ENCODE measurements at regions not wholly inside any gene's neighbourhood (a gene's known extent, or its start where the extent isn't known, plus 50 kb on each side); places are given as distances from the start of the nearest gene placed in this dataset.

DNA sequence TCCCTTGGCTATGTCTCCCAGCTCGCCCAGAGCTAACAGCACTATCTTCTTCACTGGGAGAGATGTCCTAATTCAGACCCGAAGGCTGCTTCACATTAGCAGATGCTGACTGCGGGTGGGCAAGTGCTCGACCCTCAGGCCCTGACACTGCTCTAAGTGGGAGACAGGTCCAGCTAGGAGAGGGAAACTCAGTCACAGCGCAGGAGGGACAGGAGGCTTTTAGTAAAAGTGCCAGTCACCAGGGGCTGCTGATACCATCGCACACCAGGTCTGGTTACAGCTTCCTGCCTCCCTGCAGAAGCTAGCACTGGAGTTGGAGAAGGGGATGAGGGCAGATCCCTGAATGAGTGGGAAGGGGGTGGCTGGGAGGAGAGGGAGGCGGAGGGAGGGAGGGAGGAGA lies 365.8 kb upstream of the RGMA start:
- Histone ChIP-seq H3K4me3 (no peak overlapping the region), H3K27ac (no peak overlapping the region), H3K36me3 (no peaks in the 10 kb centered on the region), H3K4me1 (no peaks in the 10 kb centered on the region), H3K27me3 (no peaks in the 10 kb centered on the region), H3K9me3 (no peaks in the 10 kb centered on the region)
- TF ChIP-seq POLR2A (IDR thresholded peaks at IDR 0.05), result no peak
- TF ChIP-seq, protein P1, sequence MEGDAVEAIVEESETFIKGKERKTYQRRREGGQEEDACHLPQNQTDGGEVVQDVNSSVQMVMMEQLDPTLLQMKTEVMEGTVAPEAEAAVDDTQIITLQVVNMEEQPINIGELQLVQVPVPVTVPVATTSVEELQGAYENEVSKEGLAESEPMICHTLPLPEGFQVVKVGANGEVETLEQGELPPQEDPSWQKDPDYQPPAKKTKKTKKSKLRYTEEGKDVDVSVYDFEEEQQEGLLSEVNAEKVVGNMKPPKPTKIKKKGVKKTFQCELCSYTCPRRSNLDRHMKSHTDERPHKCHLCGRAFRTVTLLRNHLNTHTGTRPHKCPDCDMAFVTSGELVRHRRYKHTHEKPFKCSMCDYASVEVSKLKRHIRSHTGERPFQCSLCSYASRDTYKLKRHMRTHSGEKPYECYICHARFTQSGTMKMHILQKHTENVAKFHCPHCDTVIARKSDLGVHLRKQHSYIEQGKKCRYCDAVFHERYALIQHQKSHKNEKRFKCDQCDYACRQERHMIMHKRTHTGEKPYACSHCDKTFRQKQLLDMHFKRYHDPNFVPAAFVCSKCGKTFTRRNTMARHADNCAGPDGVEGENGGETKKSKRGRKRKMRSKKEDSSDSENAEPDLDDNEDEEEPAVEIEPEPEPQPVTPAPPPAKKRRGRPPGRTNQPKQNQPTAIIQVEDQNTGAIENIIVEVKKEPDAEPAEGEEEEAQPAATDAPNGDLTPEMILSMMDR (IDR thresholded peaks at IDR 0.05), result no peak
- no peak for DNase-seq

DNA sequence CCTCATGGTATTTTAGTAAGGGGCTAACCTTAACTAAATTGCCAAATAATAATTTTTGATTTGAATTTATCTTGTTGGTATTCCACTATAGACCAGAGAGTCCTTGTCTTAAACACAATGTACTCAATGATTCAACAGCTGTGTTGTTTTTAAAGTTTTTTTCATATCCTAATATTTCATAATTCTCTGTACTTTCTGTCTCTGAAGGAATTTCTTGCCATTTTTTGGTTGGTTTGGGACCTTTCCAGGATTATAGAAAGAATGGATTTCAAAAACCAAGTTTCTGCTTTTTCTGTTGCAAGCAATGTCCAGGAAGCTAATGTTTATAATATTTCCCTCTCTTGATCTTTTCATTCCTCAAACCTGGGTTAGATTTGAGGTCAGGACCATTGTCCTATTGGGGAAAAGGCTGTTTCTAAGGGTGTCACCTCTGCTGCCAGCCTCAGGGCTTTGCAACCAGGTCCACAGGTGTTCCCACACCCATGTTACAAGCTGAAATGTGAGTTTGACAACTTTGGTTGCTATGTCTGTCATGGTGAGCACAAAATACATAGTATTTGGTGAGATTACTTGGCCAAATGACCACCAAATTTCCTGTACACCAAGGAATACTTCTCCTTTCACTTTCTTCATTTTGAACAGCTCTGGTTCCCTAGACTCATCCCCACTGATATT lies 363.7 kb upstream of the RGMA start:
- TF ChIP-seq, protein P1 (IDR thresholded peaks at IDR 0.05), result no peak
- no peak for TF ChIP-seq POLR2A (IDR thresholded peaks at IDR 0.05)
- no peak for DNase-seq
- Histone ChIP-seq H3K27me3 (no peaks in the 10 kb centered on the region), H3K27ac (no peak overlapping the region), H3K4me1 (no peaks in the 10 kb centered on the region), H3K9me3 (no peaks in the 10 kb centered on the region), H3K4me3 (no peak overlapping the region), H3K36me3 (no peaks in the 10 kb centered on the region)

DNA sequence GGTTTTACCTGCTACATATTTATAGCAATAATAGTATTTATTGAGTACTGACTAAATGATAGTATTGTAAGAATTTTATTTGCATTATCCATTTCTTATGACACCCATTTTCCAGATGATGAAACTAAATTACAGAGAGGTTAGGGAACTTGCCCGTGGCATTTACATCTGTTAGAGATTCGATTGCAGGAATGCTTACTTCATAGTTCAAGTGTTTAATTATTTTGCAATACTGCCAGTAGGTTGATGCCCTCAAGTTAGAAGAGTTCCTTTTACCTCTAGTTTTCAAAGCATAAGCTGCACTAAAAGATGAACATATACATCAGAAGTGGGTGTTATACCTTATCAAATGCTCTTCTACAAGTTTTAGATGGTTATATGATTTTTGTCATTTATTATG lies 362.8 kb upstream of the RGMA start:
- DNase-seq, result no peak
- no peaks in the 10 kb centered on the region for H3K9me3 ChIP-seq
- no peak for TF ChIP-seq POLR2A (IDR thresholded peaks at IDR 0.05)
- TF ChIP-seq, protein P1 (IDR thresholded peaks at IDR 0.05), result no peak
- H3K27ac ChIP-seq, result no peak overlapping the region
- no peaks in the 10 kb centered on the region for H3K36me3 ChIP-seq
- no peaks in the 10 kb centered on the region for H3K4me1 ChIP-seq
- H3K4me3 ChIP-seq, result no peak overlapping the region
- H3K27me3 ChIP-seq, result no peaks in the 10 kb centered on the region

DNA sequence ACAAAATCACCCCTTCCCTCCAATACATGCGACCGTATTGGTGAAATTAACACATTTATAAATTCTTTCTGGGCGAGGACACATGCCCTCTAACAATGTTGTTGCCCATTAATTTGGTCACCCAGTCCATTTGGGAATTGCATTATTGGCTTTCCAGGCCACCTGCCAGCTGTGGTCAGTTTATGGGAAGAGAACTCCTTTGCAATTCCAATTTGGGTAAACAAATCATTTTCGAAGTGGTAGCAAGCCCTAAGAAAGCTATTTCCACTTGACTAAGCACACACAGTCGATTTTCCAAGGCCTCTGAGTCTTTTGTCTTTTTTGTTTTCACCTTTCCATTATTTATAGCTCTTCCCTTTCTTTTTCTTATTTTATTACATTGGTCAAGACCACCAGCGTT lies 362.3 kb upstream of the RGMA start:
- Histone ChIP-seq H3K36me3 (no peaks in the 10 kb centered on the region), H3K4me3 (no peak overlapping the region), H3K9me3 (no peaks in the 10 kb centered on the region), H3K27ac (no peak overlapping the region), H3K4me1 (no peaks in the 10 kb centered on the region), H3K27me3 (no peaks in the 10 kb centered on the region)
- TF ChIP-seq POLR2A (IDR thresholded peaks at IDR 0.05), result no peak
- no peak for DNase-seq

DNA sequence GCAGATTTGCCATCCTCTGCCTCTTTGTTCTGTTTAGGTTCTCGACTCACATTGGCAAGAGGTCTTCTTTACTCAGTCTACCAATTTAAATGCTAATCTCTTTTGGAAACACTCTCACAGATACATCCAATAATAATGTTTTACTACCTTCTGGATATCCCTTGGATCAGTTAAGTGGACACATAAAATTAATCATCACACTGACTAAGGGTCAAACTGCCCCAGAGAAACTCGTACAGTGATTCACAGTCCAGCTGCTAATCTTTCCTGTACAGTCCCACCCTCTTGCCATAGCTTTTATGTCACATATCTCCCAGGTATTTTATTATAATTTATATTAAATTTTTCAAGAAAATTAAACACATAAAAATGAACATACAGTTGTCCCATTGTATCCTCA lies 360.8 kb upstream of the RGMA start:
- TF ChIP-seq, protein P1 (IDR thresholded peaks at IDR 0.05), result no peak
- TF ChIP-seq POLR2A (IDR thresholded peaks at IDR 0.05), result no peak
- no peak for DNase-seq
- Histone ChIP-seq H3K27ac (no peak overlapping the region), H3K27me3 (no peaks in the 10 kb centered on the region), H3K9me3 (no peaks in the 10 kb centered on the region), H3K4me3 (no peak overlapping the region), H3K4me1 (no peaks in the 10 kb centered on the region), H3K36me3 (no peaks in the 10 kb centered on the region)

DNA sequence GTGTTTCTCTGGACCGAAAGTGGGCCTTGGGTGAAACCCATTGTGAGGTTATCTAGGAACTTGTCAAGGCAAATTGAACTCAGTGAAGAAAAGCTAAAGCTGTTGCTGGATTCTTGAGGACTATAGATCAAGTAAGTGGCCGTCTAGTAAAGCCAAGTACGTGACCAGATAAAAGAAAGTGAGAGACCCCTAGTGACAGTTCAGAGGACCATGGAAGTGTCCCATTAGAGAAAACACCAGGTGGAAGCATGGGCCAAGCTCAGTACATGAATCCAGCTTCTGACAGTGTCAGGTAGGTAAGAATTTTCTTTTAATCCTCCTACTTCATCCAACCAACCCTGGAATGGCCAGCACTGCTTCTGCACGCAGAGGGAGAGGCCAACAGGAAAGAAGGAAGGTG lies 349.3 kb upstream of the RGMA start:
- no peak overlapping the region for H3K4me3 ChIP-seq
- no peak for TF ChIP-seq POLR2A (IDR thresholded peaks at IDR 0.05)
- TF ChIP-seq, protein P1 (IDR thresholded peaks at IDR 0.05), result no peak
- H3K36me3 ChIP-seq, result no peaks in the 10 kb centered on the region
- no peak for DNase-seq
- no peak overlapping the region for H3K27ac ChIP-seq
- no peaks in the 10 kb centered on the region for H3K4me1 ChIP-seq
- no peaks in the 10 kb centered on the region for H3K9me3 ChIP-seq
- H3K27me3 ChIP-seq, result no peaks in the 10 kb centered on the region
